ENCODE measurements at regions not wholly inside any gene's neighbourhood (a gene's known extent, or its start where the extent isn't known, plus 50 kb on each side); places are given as distances from the start of the nearest gene placed in this dataset.
A peak's percentile ranks its signal among the peaks of the same experiment; 100 is the strongest.

GRCh38 chr6:74070711-74071110 is 374.7 kb downstream of the CD109 start:
- no peak for DNase-seq (ENCODE audit: low spot score)
- ChIA-PET POLR2A (ENCODE audit: low non-redundant PET) (no interaction called here), CTCF (no interaction called here)
- TF ChIP-seq, protein P1, sequence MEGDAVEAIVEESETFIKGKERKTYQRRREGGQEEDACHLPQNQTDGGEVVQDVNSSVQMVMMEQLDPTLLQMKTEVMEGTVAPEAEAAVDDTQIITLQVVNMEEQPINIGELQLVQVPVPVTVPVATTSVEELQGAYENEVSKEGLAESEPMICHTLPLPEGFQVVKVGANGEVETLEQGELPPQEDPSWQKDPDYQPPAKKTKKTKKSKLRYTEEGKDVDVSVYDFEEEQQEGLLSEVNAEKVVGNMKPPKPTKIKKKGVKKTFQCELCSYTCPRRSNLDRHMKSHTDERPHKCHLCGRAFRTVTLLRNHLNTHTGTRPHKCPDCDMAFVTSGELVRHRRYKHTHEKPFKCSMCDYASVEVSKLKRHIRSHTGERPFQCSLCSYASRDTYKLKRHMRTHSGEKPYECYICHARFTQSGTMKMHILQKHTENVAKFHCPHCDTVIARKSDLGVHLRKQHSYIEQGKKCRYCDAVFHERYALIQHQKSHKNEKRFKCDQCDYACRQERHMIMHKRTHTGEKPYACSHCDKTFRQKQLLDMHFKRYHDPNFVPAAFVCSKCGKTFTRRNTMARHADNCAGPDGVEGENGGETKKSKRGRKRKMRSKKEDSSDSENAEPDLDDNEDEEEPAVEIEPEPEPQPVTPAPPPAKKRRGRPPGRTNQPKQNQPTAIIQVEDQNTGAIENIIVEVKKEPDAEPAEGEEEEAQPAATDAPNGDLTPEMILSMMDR (conservative IDR thresholded peaks at IDR 0.05; ENCODE audit: low read depth), result no peak
- no peak overlapping the region for H3K27ac ChIP-seq

DNA sequence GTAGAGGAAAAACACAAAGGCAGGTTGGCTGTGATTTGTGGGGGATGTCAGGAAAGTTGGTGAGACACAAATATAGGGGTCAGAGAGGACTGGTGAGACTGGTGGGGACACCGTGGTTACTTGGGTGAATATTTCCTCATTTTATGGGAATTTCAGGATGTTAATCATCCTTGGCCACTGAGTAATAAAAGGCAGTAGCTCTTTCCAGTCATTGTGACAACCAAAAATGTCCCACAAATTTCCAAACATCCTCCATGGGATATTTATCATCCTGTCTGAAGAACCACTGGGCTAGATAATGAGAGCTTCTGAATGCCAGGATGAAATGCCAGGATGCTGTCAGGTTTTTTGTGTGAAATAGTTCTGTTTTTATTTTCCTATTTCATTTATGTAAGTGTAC is 374.1 kb downstream of the CD109 start:
- CTCF ChIA-PET, result no interaction called here
- DNase-seq (ENCODE audit: low spot score), result no peak

GRCh38 chr6:74069089-74069581 is 373.1 kb downstream of the CD109 start:
- no peak overlapping the region for H3K27ac ChIP-seq
- DNase-seq (ENCODE audit: low spot score), result no peak
- TF ChIP-seq, protein P1 (conservative IDR thresholded peaks at IDR 0.05; ENCODE audit: low read depth), result no peak
- POLR2A ChIA-PET (ENCODE audit: low non-redundant PET), result no interaction called here
- CTCF ChIA-PET, result no interaction called here

More for the DNA sequence above, 374.1 kb downstream of the CD109 start:
- POLR2A ChIA-PET (ENCODE audit: low non-redundant PET), result no interaction called here
- H3K27ac ChIP-seq, result no peak overlapping the region
- TF ChIP-seq, protein P1 (conservative IDR thresholded peaks at IDR 0.05; ENCODE audit: low read depth), result no peak

DNA sequence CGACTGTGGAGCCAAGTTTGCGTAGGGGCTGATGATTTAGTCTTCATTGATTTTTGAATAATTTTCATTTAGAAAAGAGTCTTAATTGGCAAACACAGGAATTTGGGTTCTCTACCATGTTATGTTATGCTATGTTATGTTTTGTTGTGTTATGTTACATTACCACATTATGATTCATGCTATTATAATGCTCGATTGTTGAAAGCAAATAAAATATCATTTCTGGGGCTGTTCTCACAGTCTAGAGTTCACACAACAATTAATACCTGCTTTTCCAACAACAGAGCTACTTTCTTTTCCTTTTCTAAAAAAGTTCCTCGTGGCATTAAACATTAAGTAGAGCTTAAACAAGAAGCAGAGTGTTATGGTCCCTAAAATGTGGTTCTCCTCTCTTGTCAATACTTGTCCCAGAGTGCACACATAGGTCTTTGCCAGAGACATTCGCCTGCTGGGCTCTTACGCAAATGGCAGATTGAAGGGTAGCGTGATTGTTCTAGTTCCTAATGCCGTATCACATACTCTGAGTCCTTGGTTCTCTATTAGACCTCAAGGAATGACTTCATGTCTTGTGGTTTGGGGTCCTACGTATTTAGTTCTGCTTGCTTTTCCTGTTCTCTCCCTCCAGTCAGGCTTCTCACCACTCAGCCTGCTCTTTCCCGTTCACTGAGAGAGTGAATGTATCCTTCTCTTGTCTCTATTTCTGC is 370.3 kb downstream of the CD109 start:
- ChIA-PET CTCF (interaction anchor here (0.6 kb wide), 1 partner anchor 22 kb away, joined by 4 read pairs; no protein-coding TSS in a partner anchor), POLR2A (ENCODE audit: low non-redundant PET) (no interaction called here)
- peak; percentile 21 for DNase-seq (ENCODE audit: low spot score)
- no peak overlapping the region for H3K27ac ChIP-seq
- TF ChIP-seq, protein P1 (conservative IDR thresholded peaks at IDR 0.05; ENCODE audit: low read depth), result no peak

DNA sequence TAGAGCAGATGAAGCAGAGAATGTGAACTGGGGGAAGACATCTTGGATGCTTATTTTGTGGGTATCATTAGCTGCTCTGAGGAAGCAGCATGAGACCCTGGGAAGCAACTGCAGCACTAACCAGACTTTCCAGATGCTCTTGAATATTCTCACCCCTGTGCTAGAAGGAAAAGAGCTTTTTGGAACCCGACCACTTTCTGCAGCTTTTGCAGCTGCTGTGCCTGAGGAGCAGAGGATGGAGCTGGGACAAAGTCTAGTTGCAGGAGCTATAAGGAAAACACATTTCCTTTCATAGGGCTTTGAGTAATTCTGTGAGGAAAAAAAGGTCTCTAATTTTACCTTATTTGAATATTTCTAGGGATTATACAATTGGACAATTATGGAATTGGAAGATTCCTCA is 369.7 kb downstream of the CD109 start:
- ChIA-PET POLR2A (ENCODE audit: low non-redundant PET) (no interaction called here), CTCF (interaction anchor here (0.6 kb wide), 2 partner anchors 15 to 22 kb away, joined by 4 read pairs; no protein-coding TSS in a partner anchor)
- TF ChIP-seq, protein P1 (conservative IDR thresholded peaks at IDR 0.05; ENCODE audit: low read depth), result no peak
- no peak overlapping the region for H3K27ac ChIP-seq
- no peak for DNase-seq (ENCODE audit: low spot score)

GRCh38 chr6:74063391-74063790 is 367.4 kb downstream of the CD109 start:
- no peak overlapping the region for H3K27ac ChIP-seq
- TF ChIP-seq, protein P1 (conservative IDR thresholded peaks at IDR 0.05; ENCODE audit: low read depth), result no peak
- ChIA-PET CTCF (interaction anchor here (0.6 kb wide), 1 partner anchor 419 kb away, joined by 3 read pairs; no protein-coding TSS in a partner anchor), POLR2A (ENCODE audit: low non-redundant PET) (no interaction called here)
- DNase-seq (ENCODE audit: low spot score), result no peak
